ENCODE measurements at regions not wholly inside any gene's neighbourhood (a gene's known extent, or its start where the extent isn't known, plus 50 kb on each side); places are given as distances from the start of the nearest gene placed in this dataset.
A peak's percentile ranks its signal among the peaks of the same experiment; 100 is the strongest.

DNA sequence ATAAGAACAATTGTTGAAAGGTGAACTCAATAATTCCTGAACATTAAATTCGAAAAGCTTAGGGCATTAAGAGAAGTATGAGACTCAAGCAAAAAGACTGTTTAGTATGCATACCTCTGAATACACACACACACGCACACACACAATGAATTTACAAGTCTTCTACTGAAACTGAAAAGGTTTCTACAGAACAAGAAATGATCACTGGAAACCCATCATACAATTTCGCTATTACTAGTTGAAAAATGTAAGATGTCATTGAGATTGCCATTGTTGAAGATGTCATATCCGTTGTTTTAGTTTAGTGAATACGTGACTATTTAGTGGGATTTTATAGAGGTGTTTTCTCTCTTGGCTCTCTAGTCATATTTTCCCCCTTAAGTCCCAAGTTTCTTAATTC, 106.8 kb downstream of the FOXB1 start:
- Mint-ChIP-seq H3K27me3 (ENCODE audit: insufficient read depth, low read depth) (no peaks in the 10 kb centered on the region), H3K4me1 (peaks cover 18% of the 10 kb centered on the region), H3K27ac (peak overlapping the region; percentile 75), H3K9me3 (peaks cover 3% of the 10 kb centered on the region), H3K36me3 (no peaks in the 10 kb centered on the region), H3K4me3 (no peak overlapping the region)
- H3K79me2 ChIP-seq (ENCODE audit: low read depth), result peaks cover 22% of the 10 kb centered on the region
- H3K4me2 ChIP-seq, result peak overlapping the region; percentile 31
- TF ChIP-seq, protein P1, sequence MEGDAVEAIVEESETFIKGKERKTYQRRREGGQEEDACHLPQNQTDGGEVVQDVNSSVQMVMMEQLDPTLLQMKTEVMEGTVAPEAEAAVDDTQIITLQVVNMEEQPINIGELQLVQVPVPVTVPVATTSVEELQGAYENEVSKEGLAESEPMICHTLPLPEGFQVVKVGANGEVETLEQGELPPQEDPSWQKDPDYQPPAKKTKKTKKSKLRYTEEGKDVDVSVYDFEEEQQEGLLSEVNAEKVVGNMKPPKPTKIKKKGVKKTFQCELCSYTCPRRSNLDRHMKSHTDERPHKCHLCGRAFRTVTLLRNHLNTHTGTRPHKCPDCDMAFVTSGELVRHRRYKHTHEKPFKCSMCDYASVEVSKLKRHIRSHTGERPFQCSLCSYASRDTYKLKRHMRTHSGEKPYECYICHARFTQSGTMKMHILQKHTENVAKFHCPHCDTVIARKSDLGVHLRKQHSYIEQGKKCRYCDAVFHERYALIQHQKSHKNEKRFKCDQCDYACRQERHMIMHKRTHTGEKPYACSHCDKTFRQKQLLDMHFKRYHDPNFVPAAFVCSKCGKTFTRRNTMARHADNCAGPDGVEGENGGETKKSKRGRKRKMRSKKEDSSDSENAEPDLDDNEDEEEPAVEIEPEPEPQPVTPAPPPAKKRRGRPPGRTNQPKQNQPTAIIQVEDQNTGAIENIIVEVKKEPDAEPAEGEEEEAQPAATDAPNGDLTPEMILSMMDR (IDR thresholded peaks at IDR 0.05), result no peak
- TF ChIP-seq EZH2 (IDR thresholded peaks at IDR 0.05) (no peak), EZH2phosphoT487 (IDR thresholded peaks at IDR 0.05) (no peak)
- H3K9me3 ChIP-seq (ENCODE audit: low read depth), result no peaks in the 10 kb centered on the region
- no peak for DNase-seq (ENCODE audit: low spot score)
- no peak overlapping the region for H3K4me3 ChIP-seq
- no peaks in the 10 kb centered on the region for H3K27me3 ChIP-seq
- H2AFZ ChIP-seq (replicated peaks), result no peak overlapping the region
- H3K9ac ChIP-seq, result no peak overlapping the region
- peak overlapping the region; percentile 50 for H3K27ac ChIP-seq
- no peaks in the 10 kb centered on the region for H4K20me1 ChIP-seq (ENCODE audit: low read depth)
- H3K4me1 ChIP-seq, result peaks cover 37% of the 10 kb centered on the region
- no peaks in the 10 kb centered on the region for H3K36me3 ChIP-seq
- peaks cover 25% of the 10 kb centered on the region for H3F3A ChIP-seq (ENCODE audit: low read depth)

DNA sequence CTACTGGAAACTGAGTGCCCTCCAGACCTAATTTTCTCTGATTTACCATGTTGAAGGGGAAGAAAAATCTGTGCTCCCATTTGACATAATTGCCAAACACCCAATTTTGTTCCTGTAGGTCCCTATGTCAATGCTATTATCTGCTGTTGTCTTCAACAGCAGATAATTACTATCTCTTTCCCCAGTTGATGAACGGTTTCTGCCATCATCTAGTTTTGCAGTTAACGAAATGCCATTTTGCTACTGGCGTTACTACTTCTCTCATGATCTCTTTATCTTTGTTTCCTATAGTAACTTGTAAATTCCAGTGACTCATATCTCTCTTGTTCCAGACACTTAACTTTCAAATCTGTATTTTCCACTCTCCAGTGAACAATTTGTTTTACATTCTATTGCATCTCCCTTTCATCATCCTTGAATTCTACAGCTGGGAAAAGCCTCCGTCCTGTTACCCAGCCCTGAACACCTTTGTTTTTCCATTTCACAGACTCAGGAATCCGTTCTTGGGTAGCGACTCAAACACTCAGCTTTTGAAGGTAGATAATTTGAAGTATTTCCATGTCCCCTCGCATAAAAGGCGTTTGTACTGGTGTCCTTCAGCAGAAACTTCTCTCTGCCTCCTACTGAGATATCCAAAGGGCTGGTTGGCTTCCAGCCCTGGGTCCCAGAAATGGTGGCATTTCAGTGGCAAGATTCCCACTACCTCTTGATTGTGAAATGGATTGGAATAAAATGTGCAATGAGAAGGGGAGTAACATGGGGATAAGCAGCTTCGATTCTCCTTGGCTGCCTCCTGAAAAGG, 111.7 kb downstream of the FOXB1 start:
- Histone ChIP-seq H2AFZ (replicated peaks) (no peak overlapping the region), H3K9me3 (ENCODE audit: low read depth) (no peaks in the 10 kb centered on the region), H3K27ac (peak overlapping the region; percentile 97), H3K27me3 (no peaks in the 10 kb centered on the region), H3K4me1 (peaks cover 75% of the 10 kb centered on the region), H3K4me3 (peak overlapping the region; percentile 60), H3K9ac (no peak overlapping the region), H3K79me2 (ENCODE audit: low read depth) (peaks cover 39% of the 10 kb centered on the region), H4K20me1 (ENCODE audit: low read depth) (no peaks in the 10 kb centered on the region), H3F3A (ENCODE audit: low read depth) (peaks cover 66% of the 10 kb centered on the region), H3K36me3 (no peaks in the 10 kb centered on the region), H3K4me2 (peak overlapping the region; percentile 84)
- Mint-ChIP-seq H3K27ac (peak overlapping the region; percentile 39), H3K36me3 (no peaks in the 10 kb centered on the region), H3K4me3 (no peak overlapping the region), H3K4me1 (peaks cover 57% of the 10 kb centered on the region), H3K9me3 (no peaks in the 10 kb centered on the region), H3K27me3 (ENCODE audit: insufficient read depth, low read depth) (no peaks in the 10 kb centered on the region)
- TF ChIP-seq EZH2phosphoT487 (IDR thresholded peaks at IDR 0.05) (no peak), EZH2 (IDR thresholded peaks at IDR 0.05) (no peak)
- TF ChIP-seq, protein P1 (IDR thresholded peaks at IDR 0.05), result no peak
- no peak for DNase-seq (ENCODE audit: low spot score)

DNA sequence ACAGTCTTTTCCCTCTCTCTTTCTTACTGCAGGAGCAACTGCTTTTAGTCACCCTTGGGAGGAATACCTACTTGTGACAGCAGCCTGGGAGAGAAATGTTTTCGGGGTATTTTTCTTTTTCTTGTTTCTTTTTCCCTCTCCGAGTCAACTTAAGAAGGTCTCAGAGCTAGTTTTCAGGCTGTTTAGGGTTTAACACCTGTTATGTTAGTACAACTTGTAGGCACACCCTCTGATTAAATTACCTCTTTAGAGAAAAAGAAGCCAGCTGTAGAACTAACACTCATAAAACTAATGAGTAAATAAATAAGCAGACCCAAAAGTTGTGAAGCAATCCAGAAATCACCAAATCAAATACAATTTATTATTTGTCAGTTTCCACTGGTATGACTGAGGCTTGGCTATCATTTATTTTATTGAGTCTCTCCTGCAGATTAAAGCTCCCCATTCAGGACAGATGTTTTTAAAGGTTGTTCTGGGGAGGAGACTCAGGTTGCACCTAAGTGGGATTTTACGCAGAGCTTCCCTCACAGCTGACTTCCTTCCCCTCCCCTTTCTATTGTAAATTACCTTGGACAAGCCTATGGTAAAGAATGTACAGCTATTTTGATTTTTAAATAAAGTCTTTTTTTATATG, 112.5 kb downstream of the FOXB1 start:
- no peaks in the 10 kb centered on the region for H3K36me3 ChIP-seq
- H3K9me3 Mint-ChIP-seq, result no peaks in the 10 kb centered on the region
- no peaks in the 10 kb centered on the region for H3K9me3 ChIP-seq (ENCODE audit: low read depth)
- peaks cover 39% of the 10 kb centered on the region for H3K79me2 ChIP-seq (ENCODE audit: low read depth)
- H4K20me1 ChIP-seq (ENCODE audit: low read depth), result no peaks in the 10 kb centered on the region
- H3K4me1 Mint-ChIP-seq, result peaks cover 54% of the 10 kb centered on the region
- TF ChIP-seq, protein P1 (IDR thresholded peaks at IDR 0.05), result no peak
- no peak for TF ChIP-seq EZH2phosphoT487 (IDR thresholded peaks at IDR 0.05)
- no peak for TF ChIP-seq EZH2 (IDR thresholded peaks at IDR 0.05)
- peak; percentile 25 for DNase-seq (ENCODE audit: low spot score)
- H2AFZ ChIP-seq (replicated peaks), result no peak overlapping the region
- H3F3A ChIP-seq (ENCODE audit: low read depth), result peaks cover 66% of the 10 kb centered on the region
- no peaks in the 10 kb centered on the region for H3K27me3 ChIP-seq
- peak overlapping the region; percentile 84 for H3K4me2 ChIP-seq
- no peak overlapping the region for H3K4me3 Mint-ChIP-seq
- H3K4me3 ChIP-seq, result peak overlapping the region; percentile 60
- no peak overlapping the region for H3K9ac ChIP-seq
- H3K36me3 Mint-ChIP-seq, result no peaks in the 10 kb centered on the region
- H3K27me3 Mint-ChIP-seq (ENCODE audit: insufficient read depth, low read depth), result no peaks in the 10 kb centered on the region
- no peak overlapping the region for H3K27ac Mint-ChIP-seq
- H3K27ac ChIP-seq, result peak overlapping the region; percentile 97
- H3K4me1 ChIP-seq, result peaks cover 75% of the 10 kb centered on the region

Data from neural progenitor cell (in vitro differentiated cells).